Ammon's horn (tissue), 1 donor: ENCODE measurements at regions not wholly inside any gene's neighbourhood (a gene's known extent, or its start where the extent isn't known, plus 50 kb on each side); places are given as distances from the start of the nearest gene placed in this dataset.

ENCODE experiments used
- DNase-seq: peaks from one replicate; pipeline ENCODE4 v3.0.0-alpha.2; 2016; ENCODE audit warnings: low spot score

DNA sequence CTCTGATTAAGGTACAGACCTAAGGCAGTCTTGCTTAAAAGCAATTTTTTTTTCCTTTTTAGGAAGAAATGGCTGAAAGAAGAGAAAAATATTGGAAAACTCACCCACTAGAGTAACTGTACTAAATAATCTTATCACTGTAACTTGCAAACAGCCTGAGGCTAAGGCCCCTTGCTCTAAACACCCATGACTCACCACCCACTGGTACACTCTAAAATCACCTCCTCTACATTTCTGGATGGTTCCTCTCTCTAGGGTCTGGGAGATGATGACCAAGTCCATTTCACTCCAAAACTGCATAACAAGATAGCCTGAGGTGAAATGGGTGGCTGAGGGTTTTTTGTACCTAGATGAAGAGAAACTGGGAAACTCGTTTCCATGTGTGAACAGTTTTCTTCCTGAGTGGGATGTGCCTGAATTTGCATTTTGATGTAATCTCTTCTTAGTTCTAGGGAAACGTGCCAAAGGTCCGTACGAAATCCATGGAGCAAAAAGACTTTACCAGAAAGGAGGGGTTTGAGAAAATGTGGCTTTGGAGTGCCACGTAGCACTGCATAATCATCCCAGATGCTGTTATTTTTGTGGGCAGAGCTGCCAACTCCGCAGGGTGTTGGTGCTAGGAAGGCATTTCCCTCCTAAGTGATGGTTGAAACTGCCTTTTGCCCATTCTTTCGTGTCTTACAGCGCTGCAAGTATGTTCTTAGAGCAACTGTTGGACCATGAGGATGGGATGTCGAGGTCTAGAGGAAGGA, 113.5 kb upstream of the C10orf90 start:
- no peak for DNase-seq

DNA sequence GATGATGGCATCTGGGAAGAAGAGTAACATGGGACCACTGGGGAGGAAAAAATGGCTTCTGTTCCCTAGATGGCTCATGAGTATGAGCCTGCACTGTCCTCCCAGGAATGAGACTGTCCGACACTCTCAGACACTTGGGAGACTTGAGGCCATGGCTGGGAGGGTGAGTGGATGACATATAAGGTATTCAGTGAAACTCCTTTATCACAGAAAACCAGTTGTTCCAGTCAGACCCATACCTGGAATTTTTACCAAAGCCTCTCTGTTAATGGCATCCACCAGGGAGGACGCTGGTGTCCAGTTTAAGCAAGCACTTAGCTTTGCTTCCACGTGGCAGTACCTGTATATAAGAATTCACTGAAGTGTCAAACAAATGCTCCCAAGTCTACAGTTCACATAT, 116.7 kb upstream of the C10orf90 start:
- no peak for DNase-seq

DNA sequence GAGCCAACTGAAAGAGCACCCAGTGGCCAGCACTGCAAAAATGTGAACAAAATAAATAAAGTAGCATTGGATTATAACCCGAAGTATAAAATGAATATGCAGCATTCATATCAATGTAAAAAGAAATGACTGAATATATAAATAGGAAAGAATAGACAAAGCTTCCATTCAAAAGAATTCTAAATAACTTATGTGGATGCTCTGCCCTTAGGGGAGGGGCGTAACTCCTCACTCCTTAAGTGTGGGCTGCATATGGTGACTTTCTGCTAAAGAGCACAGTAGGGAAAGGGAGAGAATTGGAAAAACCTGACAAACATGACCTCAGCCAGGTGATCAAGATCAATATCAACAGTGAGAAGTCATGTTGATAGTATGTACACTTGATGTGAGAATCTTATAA, 109.9 kb upstream of the DOCK1 start:
- DNase-seq, result no peak

DNA sequence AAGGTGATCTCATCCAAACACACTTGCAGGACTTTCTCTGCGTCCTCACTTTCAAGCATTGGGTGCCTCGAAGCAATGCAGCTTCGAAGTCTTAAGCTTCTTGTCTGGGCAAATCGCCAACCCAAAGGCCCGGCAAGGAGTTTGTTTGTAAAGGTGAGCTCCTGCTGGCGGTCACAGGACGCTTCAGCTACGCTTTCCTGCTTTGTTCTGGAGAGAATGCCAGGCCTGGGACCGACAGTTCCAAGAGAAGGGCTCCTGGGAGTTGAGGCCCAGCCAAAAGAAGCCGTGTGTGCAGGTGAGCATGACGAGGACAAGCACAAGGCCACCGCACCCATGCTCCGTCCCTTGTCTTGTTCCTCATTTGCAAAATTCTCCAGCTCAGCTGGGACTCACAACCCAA, 106.6 kb upstream of the DOCK1 start:
- no peak for DNase-seq

DNA sequence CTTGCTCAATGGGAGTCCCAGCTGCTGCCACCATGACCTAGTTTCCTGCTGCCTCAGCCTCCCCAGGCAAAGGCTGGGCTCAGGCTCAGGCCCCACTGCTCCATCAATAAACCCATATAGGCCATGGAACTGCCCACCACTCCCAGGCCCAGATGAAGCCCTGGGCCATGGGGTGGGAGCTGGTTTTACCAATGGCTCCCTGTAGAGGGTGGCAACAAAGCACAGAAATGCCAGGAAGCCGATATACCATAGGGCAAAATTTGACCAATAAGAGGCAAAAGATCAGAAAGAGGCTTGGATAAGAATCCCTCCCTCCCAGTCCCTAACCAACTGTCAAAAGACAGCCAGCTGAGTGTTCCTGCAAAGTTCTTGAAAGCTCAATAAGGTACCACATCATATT, 101.8 kb upstream of the DOCK1 start:
- DNase-seq, result no peak

DNA sequence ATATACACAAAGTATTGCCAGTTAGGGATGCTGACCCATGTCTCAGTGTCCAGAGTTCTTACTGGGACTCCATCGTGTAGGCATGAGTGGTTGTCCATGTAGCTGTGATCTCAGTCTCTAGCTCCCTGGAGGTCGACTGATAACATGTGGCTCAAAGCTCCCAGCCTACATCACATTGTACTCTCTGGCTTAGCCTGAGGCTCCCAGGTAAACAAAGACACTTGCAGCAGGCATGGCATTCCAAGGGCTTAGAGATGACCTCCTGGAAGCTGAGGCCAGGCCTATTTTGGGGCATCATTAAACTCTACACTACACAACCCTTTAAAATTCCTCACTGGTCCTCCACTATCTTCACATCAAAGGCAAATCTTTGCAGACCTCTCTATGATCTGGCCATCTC, 100.8 kb upstream of the DOCK1 start:
- no peak for DNase-seq

DNA sequence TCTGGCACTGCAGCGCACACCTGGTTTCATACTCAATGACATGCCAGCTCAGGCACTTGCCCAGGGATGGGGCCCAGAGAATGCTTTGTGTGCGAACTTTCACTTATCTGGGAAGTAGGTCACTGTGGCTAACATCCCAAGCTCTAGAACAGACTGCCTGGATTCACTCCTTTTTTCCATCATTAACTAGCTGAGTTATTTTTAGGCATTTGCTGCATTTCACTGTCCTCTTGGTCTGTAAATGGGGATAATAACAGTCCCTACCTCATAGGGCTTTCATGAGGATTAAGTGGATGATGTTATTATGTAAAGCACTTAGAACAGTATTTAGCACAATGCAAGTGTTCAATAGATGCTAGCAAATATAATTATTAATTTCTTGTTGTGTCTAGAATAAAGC, 98.7 kb upstream of the DOCK1 start:
- DNase-seq, result no peak

DNA sequence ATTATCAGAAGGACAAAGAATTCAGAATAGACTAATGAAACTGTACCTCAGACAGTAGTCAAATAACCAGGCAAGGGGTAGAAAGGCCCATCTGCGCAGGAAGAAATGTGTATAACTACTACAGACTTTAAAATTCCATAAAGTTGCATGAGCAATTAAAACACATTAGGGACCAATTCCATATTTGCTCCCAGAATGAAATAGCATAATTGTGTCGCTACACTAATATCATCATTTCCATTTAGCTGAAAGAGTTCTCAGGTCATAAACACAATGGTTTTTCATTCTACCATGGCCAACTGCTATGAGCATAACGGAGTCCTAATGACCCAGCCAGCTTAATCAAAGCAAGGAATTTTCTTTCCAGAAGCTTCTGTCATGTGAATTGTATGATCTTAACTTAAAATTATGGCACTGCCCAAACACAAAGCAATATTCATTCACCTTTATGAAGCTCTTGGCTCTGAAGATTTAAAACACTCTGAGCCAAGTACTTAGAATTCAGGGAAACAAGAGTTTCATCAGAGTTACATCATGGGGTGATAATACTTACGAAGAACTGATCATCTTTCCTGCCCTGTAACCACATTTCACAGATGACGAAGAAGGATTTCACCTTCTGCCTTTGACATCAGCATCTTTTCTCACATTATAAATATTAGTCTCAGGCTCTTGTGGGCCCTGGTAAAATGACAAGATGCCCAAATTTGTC, 98.1 kb upstream of the DOCK1 start:
- DNase-seq, result no peak

DNA sequence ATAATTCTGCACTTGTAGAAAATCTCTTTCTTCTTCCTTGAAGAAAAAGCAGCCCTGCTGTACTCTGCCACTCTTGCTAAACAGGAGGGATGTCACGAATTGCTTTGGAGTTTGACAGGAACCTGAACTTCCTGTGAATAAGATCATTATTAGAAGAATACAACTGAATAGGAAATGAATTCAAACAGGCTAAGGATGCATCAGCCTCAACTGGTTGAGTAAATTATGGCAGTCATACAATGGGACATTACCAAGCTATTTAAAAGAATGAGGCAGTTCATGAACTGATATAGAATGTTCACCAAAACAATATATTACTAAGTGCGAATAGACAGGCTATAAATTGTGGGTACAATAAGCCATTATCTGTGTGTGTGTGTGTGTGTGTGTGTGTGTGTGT, 97.1 kb upstream of the DOCK1 start:
- DNase-seq, result no peak

DNA sequence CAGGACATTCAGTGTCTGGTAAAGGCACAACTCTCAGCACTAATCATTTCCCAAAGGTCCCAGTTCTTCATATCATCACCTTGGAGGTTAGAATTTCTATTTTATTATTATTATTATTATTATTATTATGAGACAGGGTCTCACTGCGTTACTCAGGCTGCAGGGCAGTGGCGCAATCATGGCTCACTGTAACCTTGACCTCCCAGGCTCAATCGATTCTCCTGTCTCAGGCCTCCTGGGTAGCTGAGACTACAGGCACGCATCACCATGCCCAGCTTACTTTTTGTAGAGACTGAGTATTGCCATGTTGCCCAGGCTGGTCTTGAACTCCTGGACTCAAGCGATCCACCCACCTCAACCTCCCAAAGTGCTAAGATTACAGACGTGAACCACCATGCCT, 91.8 kb upstream of the DOCK1 start:
- no peak for DNase-seq

DNA sequence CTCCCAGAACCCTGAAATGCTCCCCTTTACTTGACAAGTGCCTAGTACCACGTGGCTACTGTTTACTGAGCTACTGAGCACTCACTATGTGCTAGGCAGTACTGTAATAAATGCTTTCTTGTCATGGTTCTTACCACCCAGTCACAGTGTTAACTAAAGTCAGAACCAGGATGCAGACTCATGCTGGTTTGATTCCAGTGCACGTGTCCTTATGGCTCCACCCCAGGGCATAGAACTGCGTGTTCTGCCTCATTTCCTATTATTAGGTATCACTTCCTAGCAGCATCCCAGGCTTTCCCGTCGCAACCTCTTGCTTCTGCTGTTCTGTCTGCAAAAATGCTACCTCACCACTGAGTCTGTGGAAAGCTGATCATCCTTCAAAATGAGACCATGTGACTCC, 71.7 kb upstream of the DOCK1 start:
- no peak for DNase-seq

DNA sequence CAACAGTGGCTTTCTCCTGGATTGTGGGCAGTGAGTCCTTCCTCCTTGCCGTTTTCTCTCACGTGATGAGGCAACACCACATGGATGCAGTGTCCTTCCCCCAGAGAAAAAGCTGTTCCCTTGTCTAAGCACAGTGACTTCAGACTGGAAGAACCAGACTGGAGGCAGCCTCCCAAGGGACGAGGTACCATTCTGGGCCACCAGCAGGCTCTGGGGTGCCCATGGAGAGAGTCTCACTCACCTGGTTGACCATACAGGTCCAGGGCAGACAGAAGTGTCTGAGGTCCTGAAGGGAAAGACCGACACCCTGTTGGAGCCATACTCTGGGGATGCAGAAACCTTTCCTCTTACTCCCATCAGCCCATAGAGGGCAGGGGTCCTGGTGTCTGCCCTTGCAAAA, 69.2 kb upstream of the DOCK1 start:
- DNase-seq, result no peak

DNA sequence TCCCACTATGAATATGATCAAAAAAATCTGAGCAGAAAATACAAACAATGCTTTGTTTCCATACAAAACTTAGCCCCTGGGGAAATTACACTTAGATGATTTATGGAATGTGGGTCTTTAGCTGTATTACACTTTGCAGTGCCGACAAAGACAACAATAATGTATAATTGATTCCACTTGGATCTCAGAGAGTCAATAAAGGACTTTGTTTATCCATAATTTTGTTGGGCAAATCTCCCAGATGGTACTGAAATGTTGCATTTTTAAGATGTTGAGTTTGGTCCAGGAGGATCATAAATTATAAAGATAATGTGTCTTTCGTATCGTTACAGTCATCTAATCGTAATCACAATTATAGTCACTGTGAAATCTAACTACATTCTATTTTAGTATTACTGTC, 66.9 kb upstream of the DOCK1 start:
- DNase-seq, result no peak

DNA sequence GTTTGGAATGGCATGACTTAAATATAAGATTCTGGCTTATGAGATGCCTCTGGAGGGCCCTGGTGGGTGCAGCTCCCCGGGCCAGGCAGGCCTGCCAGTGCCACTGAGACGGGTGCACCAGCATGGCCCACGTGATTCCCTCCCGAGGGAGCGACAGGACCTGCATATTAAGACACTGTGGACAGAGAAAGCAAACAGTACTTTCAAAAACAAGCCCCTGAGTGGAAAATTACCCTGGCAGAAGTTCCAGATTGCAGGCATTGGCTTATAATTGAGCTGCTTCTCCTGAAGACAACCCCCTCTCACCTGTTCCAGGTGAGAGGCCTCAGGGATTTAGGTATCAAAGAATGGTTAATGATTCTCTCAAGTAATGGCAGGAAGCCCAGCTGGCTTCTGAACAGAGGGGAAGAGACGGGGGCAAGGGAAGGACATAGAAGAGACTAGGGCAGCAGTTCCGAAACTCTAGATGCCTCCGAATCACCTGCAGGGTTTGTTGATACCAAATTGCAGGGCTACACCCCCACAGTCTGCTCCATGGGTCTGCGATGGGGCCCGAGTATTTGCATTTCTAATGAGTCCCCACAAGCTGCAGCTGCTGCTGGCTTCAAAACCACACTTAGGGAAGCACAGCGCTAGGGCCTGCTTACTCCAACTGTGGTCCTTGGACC, 66.0 kb upstream of the DOCK1 start:
- peak; percentile 97 for DNase-seq

DNA sequence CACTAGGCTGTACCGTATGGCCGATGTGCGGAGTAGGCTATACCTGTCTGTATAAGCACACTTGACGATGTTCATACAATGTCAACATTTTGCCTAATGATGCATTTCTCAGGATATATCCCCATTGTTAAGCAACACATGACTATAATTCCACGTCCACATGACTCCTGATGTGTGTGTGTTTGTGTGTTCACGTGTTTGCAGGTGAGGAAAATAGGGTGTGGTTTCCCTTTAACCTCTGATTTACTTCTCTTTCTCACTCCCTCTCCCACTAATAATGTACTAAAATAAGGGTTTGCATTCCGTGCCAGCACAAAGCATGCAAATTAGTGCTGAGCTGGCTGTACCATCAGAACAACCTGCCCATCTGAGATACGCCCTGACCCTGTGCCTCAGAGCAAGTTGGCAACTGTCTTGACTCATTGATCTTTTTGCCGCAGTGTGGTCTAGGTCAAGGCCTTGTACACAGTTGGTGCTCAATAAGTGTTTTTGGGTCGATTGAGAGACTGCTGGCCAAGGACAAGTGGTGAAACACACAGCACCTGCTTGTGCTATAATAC, 64.6 kb upstream of the DOCK1 start:
- no peak for DNase-seq

DNA sequence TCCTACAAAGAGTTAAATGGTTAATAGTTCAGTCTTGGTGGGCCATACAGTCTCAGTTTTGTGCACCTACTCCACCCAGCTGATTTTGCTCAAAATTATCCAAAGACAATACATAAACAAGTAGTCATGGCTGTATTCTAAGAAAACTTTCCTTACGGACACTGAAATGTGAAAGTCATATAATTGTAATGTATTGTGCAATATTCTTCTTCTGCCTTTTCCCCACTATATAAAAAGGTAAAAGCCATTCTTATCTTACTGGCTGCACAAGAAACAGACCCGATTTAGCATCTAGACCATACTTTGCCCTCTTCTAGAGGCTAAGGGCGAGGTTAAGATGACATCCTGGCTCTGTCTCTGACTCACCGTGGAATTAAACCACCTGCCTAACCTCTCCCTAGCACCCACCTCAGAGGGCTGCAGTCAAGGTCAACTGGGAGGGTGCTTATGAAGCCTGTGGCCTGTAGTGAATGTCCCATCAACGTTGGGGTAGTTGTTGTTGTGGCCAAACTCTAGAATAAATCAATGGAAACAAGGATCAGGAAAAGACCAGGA, 63.8 kb upstream of the DOCK1 start:
- no peak for DNase-seq

DNA sequence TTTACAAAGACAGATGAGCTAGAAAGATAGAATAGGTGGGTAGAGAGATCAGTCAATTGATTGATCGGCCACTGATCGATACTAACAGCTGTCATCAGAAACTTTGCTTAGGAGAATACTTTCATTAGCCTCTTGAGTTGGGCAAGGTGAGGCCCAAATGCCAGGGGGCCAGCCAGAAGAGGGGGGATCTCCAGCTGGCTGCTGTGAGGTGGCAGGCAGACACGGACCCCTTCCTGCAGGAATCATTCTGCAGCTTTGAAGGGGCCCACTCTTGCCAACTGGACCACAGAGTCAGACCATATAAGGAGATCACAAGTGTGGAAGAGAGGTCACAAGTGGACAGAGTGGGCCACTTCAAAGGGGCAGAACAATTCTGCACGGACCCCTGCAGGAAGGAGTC, 62.9 kb upstream of the DOCK1 start:
- DNase-seq, result no peak

DNA sequence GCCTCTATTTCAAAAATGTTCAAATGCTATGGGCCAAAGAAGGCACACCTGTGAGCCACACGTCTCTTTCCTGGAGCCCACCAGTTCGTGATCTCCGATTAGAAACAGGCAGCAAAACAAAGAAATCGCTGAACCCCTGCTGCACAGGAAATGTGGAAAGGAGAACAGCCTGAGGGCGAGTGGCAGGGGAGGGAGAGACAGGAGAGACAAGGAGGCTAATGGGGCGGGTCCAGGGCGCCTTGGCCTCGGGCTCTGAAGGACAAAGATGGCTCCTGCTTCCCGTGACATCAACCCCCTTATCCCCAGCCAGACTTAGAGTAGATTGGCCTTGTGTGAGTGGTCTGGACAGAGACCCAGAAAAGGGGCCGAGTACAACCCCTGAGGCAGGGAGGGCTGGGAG, 62.4 kb upstream of the DOCK1 start:
- DNase-seq, result no peak

DNA sequence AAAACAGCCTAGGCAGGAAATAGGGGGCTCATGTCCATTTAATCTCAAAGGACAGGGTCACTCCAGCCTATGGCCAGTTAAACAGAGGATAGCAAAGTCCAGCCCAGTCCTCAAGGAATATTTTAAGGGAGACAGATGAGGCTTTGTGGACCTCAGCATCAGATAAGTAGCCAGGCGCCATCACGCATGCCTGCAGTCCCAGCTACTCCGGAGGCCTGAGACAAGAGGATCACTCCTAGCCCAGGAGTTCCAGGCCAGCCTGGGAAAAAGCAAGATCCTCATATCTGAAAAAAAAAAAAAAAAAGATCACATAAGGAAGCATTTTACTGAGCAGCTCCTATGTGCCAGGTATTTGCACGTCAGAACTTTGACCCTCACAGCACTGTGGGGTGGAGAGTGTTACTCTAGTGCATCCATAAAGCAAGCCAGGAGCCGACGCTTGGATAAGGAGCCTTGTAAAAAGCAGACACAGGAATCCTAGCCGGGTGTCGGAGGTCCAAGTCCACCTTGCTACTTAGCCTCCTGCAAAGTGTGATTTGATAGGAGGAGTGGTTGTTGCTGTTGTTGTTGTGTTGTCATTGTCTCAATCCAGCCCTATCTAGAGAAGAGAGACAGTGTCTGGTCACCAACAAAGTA, 61.8 kb upstream of the DOCK1 start:
- no peak for DNase-seq

DNA sequence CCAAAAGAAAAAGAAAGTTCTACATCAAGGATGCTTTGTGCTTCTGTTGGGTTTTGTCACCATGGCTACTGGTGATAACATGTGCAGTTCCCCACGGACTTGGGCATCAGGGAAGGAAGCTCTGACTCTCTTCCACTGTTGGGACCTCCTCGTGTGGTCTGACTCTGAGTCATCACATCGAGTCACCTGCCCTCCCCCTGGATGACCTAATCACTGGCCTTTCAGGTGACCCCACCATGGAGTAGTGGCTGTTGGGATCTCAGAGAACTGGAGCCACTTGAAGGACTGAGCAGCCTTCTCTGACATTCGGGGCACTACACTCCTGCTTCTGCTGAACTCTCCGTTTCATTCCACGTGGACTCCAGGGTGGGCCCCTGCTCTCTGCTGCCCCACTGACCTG, 60.8 kb upstream of the DOCK1 start:
- DNase-seq, result no peak

DNA sequence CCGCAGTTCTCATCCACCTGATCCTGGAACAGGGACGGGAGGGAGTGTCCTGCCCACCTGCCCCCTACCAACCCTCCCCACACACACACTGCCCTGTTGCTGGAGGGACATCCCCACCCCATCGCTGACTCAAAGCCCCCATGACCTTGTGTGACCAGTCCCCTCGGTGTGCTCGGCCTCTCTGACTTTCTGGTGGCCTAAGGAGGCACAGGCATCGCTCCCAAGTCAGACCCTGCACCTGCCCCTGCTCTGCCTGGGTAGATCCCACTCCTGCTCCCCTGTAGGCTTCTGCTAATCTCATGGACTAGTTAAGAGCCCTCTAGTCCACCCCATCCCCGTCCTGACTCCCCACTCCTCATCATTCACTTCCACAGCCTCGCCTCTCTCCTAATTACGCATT, 58.8 kb upstream of the DOCK1 start:
- no peak for DNase-seq

DNA sequence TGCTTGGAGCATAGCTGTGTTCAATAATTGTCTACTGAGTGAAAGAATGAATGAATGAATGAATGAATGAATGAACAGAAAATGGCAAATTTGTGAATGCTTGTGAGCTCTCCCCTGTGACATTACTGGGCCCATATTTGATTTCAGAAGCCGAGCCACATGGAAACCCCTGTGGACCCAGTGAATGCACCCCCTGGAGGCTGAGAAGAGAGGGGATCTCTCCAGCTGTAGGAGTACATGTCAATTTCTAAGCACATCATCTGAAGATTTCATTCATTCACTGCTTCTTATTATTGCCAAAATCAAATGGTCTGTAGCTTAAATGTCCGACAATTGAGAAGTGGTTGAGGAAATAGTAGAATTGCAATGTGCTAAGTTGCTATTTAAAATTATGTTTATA, 58.3 kb upstream of the DOCK1 start:
- no peak for DNase-seq
